Neural cell (in vitro differentiated cells): ENCODE measurements at regions not wholly inside any gene's neighbourhood (a gene's known extent, or its start where the extent isn't known, plus 50 kb on each side); places are given as distances from the start of the nearest gene placed in this dataset.

Experiments
- H2AFZ ChIP-seq: fragments of 200-600, 300-800 bp; sonication (generic), shearing (Covaris generic); 2 replicates; pipeline ENCODE4 v1.6.0; 2014; ENCODE audit warnings: low read depth, mild to moderate bottlenecking, antibody characterized with exemption, low read length, moderate library complexity
- H3F3A ChIP-seq: fragments of 200-600 bp; shearing (Covaris generic); 2 replicates; pipeline ENCODE4 v1.6.1; 2016; ENCODE audit warnings: mild to moderate bottlenecking, moderate library complexity, mixed read lengths, antibody characterized with exemption, low read length; ENCODE audit not compliant: insufficient read depth, poor library complexity, severe bottlenecking
- H3K27ac ChIP-seq: fragments of 200-600, 300-800 bp; sonication (generic), shearing (Covaris generic); 2 replicates; pipeline ENCODE4 v1.5.1; 2014; ENCODE audit warnings: mild to moderate bottlenecking, low read length, moderate library complexity
- H3K27me3 ChIP-seq: fragments of 300-800, 200-600 bp; sonication (generic), shearing (Covaris generic); 2 replicates; pipeline ENCODE4 v1.6.0; 2014; ENCODE audit warnings: mild to moderate bottlenecking, low read depth, low read length, moderate library complexity; ENCODE audit not compliant: insufficient read depth
- H3K36me3 ChIP-seq: fragments of 300-800, 200-600 bp; sonication (generic), shearing (Covaris generic); 2 replicates; pipeline ENCODE4 v1.5.1; 2014; ENCODE audit warnings: mild to moderate bottlenecking, antibody characterized with exemption, low read length, moderate library complexity; ENCODE audit not compliant: insufficient read depth
- H3K4me2 ChIP-seq: fragments of 300-800, 200-600 bp; sonication (generic), shearing (Covaris generic); 2 replicates; pipeline ENCODE4 v1.6.0; 2014; ENCODE audit warnings: mild to moderate bottlenecking, low read length
- H3K4me3 ChIP-seq: fragments of 300-800, 200-600 bp; sonication (generic), shearing (Covaris generic); 2 replicates; pipeline ENCODE4 v1.5.1; 2014; ENCODE audit warnings: mild to moderate bottlenecking, low read length, moderate library complexity
- H3K79me2 ChIP-seq: fragments of 200-600 bp; shearing (Covaris generic); replicated peaks from 2 replicates; pipeline ENCODE4 v1.6.0; 2014; ENCODE audit warnings: mild to moderate bottlenecking, low read length, moderate library complexity; ENCODE audit not compliant: insufficient read depth
- H3K9ac ChIP-seq: fragments of 300-800, 200-600 bp; sonication (generic), shearing (Covaris generic); 2 replicates; pipeline ENCODE4 v1.6.1; 2016; ENCODE audit warnings: mild to moderate bottlenecking, low read length, mixed read lengths
- H3K9me2 ChIP-seq: fragments of 200-600 bp; shearing (Covaris generic); 2 replicates; pipeline ENCODE4 v1.6.1; 2016; ENCODE audit warnings: mild to moderate bottlenecking, low read length, mixed read lengths; ENCODE audit not compliant: insufficient read depth
- H3K9me3 ChIP-seq: fragments of 200-600, 300-800 bp; sonication (generic), shearing (Covaris generic); 2 replicates; pipeline ENCODE4 v1.6.1; 2016; ENCODE audit warnings: mild to moderate bottlenecking, mixed run types, low read length, moderate library complexity, mixed read lengths
- H4K20me1 ChIP-seq: fragments of 200-600 bp; shearing (Covaris generic); 2 replicates; pipeline ENCODE4 v1.6.1; 2016; ENCODE audit warnings: mild to moderate bottlenecking, mixed run types; ENCODE audit not compliant: insufficient read depth
- CTCF ChIP-seq: fragments of 450-650 bp; IDR thresholded peaks from 2 replicates; pipeline ENCODE4 v1.5.1; 2014; ENCODE audit warnings: antibody characterized with exemption, mild to moderate bottlenecking, moderate library complexity; ENCODE audit not compliant: poor library complexity, severe bottlenecking
- EP300 ChIP-seq: fragments of 450-650 bp; conservative IDR thresholded peaks from 2 replicates; pipeline ENCODE4 v1.6.1; 2014; ENCODE audit warnings: antibody characterized with exemption, mild to moderate bottlenecking, moderate library complexity; ENCODE audit not compliant: poor library complexity, severe bottlenecking
- EZH2 ChIP-seq: fragments of 200-600, 300-800 bp; shearing (Covaris generic), sonication (generic); IDR thresholded peaks from 2 replicates; pipeline ENCODE4 v1.6.1; 2014; ENCODE audit warnings: antibody characterized with exemption, low read length, borderline replicate concordance, mild to moderate bottlenecking; ENCODE audit not compliant: insufficient read depth, poor library complexity, severe bottlenecking
- MXI1 ChIP-seq: fragments of 450-650 bp; conservative IDR thresholded peaks from 2 replicates; pipeline ENCODE4 v1.6.1; 2014; ENCODE audit warnings: antibody characterized with exemption, mild to moderate bottlenecking; ENCODE audit not compliant: poor library complexity, severe bottlenecking
- POLR2AphosphoS5 ChIP-seq: IDR thresholded peaks from 2 replicates; pipeline ENCODE4 v1.6.1; 2012
- RAD21 ChIP-seq: fragments of 450-650 bp; conservative IDR thresholded peaks from 2 replicates; pipeline ENCODE4 v1.6.1; 2014; ENCODE audit warnings: antibody characterized with exemption, mild to moderate bottlenecking, moderate library complexity
- REST ChIP-seq: IDR thresholded peaks from 2 replicates; pipeline ENCODE4 v1.6.1; 2012; ENCODE audit warnings: borderline replicate concordance
- SMC3 ChIP-seq: fragments of 450-650 bp; conservative IDR thresholded peaks from 2 replicates; pipeline ENCODE4 v1.6.1; 2014; ENCODE audit warnings: antibody characterized with exemption, mild to moderate bottlenecking, moderate library complexity; ENCODE audit not compliant: poor library complexity
- TAF1 ChIP-seq: IDR thresholded peaks from 2 replicates; pipeline ENCODE4 v1.6.1; 2012; ENCODE audit warnings: low read depth

DNA sequence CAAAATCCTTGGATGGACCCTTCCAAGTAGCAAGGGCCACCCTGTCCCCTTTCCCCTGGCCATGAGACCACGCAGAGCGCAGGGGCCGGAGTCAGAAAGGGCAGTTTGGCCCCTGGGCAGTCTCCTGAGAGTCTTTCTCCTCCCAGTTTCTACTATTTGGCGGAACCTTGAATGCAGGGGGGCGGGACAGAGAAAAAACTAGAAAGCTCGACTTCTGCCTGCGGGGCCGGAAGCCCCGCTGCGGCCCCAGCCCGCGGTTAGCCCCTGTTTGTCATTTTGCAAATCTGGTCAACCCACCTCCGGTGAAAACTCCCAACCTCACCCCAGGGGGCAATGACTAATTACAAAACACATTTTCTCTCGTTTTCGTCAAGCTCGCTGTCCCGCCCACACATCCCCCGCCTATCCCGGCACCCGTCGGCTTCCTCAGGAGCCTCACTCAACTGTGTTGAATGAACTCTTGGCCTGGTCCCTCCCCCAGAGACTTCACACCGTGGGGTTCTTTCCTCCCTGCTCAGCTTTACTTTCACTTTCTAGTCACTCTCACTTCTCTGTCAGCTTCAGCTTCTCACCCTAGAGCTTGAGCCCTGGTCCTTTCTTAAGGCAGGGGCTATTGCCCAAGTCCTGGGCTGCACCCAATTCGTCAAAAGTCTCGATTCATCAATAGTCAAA lies 66.7 kb downstream of the IRF2BPL start:
- Histone ChIP-seq H3K36me3 (no peaks in the 10 kb centered on the region), H4K20me1 (no peaks in the 10 kb centered on the region), H3K27me3 (no peaks in the 10 kb centered on the region), H3K27ac (no peak overlapping the region), H3F3A (peaks cover 6% of the 10 kb centered on the region), H3K4me3 (no peak overlapping the region), H3K4me2 (no peak overlapping the region), H2AFZ (no peak overlapping the region), H3K9ac (no peak overlapping the region), H3K79me2 (no peaks in the 10 kb centered on the region), H3K9me3 (no peaks in the 10 kb centered on the region), H3K9me2 (no peaks in the 10 kb centered on the region)
- TF ChIP-seq REST (no peak), TAF1 (no peak), POLR2AphosphoS5 (no peak), MXI1 (no peak), EZH2 (no peak), EP300 (no peak), SMC3 (no peak), CTCF (no peak), RAD21 (no peak)

DNA sequence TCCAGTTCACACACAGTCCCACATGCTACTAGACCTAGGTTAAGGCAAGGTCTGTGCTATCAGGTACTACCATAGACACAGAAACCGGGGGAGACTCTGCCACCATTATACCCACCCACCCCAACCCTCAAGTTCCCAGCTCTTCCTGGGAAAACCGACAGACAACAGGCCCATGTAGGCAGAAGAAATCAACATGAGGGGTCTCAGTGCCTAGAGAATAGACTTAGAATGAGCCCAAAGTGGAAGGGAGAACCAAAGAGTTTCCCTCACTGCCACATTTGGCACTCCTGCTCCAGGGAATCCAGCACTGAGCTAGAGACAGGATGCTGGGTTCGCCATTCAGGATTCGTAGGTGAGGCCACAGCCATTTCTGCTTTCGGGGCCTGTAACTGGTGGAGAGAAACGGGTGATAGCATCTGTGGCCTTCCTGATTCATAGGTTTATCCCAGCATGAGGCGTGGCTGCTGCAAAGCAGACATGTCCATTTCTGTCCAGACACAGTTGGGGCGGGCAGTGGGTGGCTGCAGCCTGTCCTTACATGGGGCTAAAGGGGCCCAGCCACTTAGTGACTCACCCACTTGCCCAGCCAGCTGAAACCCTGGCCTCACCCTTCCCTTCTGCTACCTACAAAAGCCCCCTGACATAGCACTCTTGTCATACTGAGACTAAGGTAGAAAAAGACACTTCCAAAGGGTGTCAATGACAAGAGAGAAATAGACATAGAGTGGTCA lies 69.4 kb downstream of the IRF2BPL start:
- H3F3A ChIP-seq = peaks cover 13% of the 10 kb centered on the region
- TF ChIP-seq REST (no peak), EZH2 (no peak), MXI1 (no peak), POLR2AphosphoS5 (no peak)
- no peak overlapping the region for H3K9ac ChIP-seq
- no peaks in the 10 kb centered on the region for H3K79me2 ChIP-seq
- no peak overlapping the region for H2AFZ ChIP-seq
- no peaks in the 10 kb centered on the region for H3K9me3 ChIP-seq
- H4K20me1 ChIP-seq = no peaks in the 10 kb centered on the region
- H3K4me2 ChIP-seq = no peak overlapping the region
- H3K9me2 ChIP-seq = no peaks in the 10 kb centered on the region
- H3K36me3 ChIP-seq = no peaks in the 10 kb centered on the region
- no peak overlapping the region for H3K27ac ChIP-seq
- no peak overlapping the region for H3K4me3 ChIP-seq
- no peaks in the 10 kb centered on the region for H3K27me3 ChIP-seq
